DND-41 (cell line): ENCODE measurements at regions not wholly inside any gene's neighbourhood (a gene's known extent, or its start where the extent isn't known, plus 50 kb on each side); places are given as distances from the start of the nearest gene placed in this dataset.

Source experiments
- ATAC-seq: fragments of 200-7000 bp; cut with Tn5 transposase; 3 replicates; pipeline ENCODE4 v1.9.1; 2021; ENCODE audit warnings: low read depth; ENCODE audit not compliant: insufficient read depth
- DNase-seq: peaks from one replicate; pipeline ENCODE4 v3.0.0-alpha.2; 2020
- H2AFZ ChIP-seq: 2 replicates; pipeline ENCODE4 v1.6.0; 2012; ENCODE audit warnings: low read depth, low read length
- H3K27ac ChIP-seq: 2 replicates; pipeline ENCODE4 v1.5.1; 2012; ENCODE audit warnings: low read length, inconsistent platforms
- H3K27me3 ChIP-seq: fragments of 200-600 bp; sonication (generic); 2 replicates; pipeline ENCODE4 v1.6.0; 2012; ENCODE audit warnings: low read length, mild to moderate bottlenecking, inconsistent platforms; ENCODE audit not compliant: insufficient read depth, poor library complexity
- H3K36me3 ChIP-seq: 2 replicates; pipeline ENCODE4 v1.5.1; 2012; ENCODE audit warnings: low read length, inconsistent platforms; ENCODE audit not compliant: insufficient read depth
- H3K4me1 ChIP-seq: 2 replicates; pipeline ENCODE4 v1.5.1; 2012; ENCODE audit warnings: mild to moderate bottlenecking, low read length; ENCODE audit not compliant: insufficient read depth
- H3K4me2 ChIP-seq: 2 replicates; pipeline ENCODE4 v1.6.0; 2012; ENCODE audit warnings: mild to moderate bottlenecking, moderate library complexity, low read length, inconsistent platforms; ENCODE audit not compliant: insufficient read depth
- H3K4me3 ChIP-seq, 2 experiments: fragments of 200-600 bp in 1 of 2; shearing (Covaris generic) in 1 of 2; 2 replicates each; pipeline ENCODE4 v1.5.1; 2012 to 2016; ENCODE audit warnings: inconsistent platforms in 2 of 2, low read length in 2 of 2, mild to moderate bottlenecking in 2 of 2, low read depth in 1 of 2, moderate library complexity in 1 of 2
- H3K79me2 ChIP-seq: 2 replicates; pipeline ENCODE4 v1.6.0; 2012; ENCODE audit warnings: low read length, inconsistent platforms; ENCODE audit not compliant: insufficient read depth
- H3K9ac ChIP-seq: 2 replicates; pipeline ENCODE4 v1.6.0; 2012; ENCODE audit warnings: low read depth, mild to moderate bottlenecking, inconsistent platforms, low read length, moderate library complexity
- H3K9me3 ChIP-seq: 2 replicates; pipeline ENCODE4 v1.5.1; 2012; ENCODE audit warnings: low read length, moderate library complexity, mild to moderate bottlenecking, inconsistent platforms; ENCODE audit not compliant: insufficient read depth, severe bottlenecking
- H4K20me1 ChIP-seq: 2 replicates; pipeline ENCODE4 v1.6.0; 2012; ENCODE audit warnings: low read length; ENCODE audit not compliant: insufficient read depth
- EZH2 ChIP-seq: IDR thresholded peaks from 3 replicates; pipeline ENCODE4 v1.6.1; 2012; ENCODE audit warnings: borderline replicate concordance, low read depth, mild to moderate bottlenecking, moderate library complexity, low read length, inconsistent platforms; ENCODE audit not compliant: severe bottlenecking
- TF ChIP-seq, protein P1 (sequence below): IDR thresholded peaks from 2 replicates; pipeline ENCODE4 v1.5.1; 2012; ENCODE audit warnings: borderline replicate concordance, low read length, moderate library complexity, mild to moderate bottlenecking; ENCODE audit not compliant: poor library complexity, severe bottlenecking; ENCODE audit errors: extremely low read depth

GRCh38 chr4:66837279-66837922, 707.9 kb downstream of the CENPC start:
- TF ChIP-seq, protein P1, sequence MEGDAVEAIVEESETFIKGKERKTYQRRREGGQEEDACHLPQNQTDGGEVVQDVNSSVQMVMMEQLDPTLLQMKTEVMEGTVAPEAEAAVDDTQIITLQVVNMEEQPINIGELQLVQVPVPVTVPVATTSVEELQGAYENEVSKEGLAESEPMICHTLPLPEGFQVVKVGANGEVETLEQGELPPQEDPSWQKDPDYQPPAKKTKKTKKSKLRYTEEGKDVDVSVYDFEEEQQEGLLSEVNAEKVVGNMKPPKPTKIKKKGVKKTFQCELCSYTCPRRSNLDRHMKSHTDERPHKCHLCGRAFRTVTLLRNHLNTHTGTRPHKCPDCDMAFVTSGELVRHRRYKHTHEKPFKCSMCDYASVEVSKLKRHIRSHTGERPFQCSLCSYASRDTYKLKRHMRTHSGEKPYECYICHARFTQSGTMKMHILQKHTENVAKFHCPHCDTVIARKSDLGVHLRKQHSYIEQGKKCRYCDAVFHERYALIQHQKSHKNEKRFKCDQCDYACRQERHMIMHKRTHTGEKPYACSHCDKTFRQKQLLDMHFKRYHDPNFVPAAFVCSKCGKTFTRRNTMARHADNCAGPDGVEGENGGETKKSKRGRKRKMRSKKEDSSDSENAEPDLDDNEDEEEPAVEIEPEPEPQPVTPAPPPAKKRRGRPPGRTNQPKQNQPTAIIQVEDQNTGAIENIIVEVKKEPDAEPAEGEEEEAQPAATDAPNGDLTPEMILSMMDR, result no peak
- TF ChIP-seq EZH2, result no peak
- Histone ChIP-seq H3K27me3 (no peaks in the 10 kb centered on the region), H2AFZ (no peak overlapping the region), H3K4me1 (no peaks in the 10 kb centered on the region), H3K9me3 (peaks cover 2% of the 10 kb centered on the region), H3K36me3 (no peaks in the 10 kb centered on the region), H3K79me2 (no peaks in the 10 kb centered on the region), H3K4me2 (no peak overlapping the region), H4K20me1 (no peaks in the 10 kb centered on the region), H3K9ac (no peak overlapping the region), H3K27ac (no peak overlapping the region), H3K4me3 (no peak overlapping the region)
- DNase-seq, result no peak
- no peak for ATAC-seq

- H3K27ac ChIP-seq, result no peak overlapping the region
- no peak for ATAC-seq
- H2AFZ ChIP-seq, result no peak overlapping the region
- H3K9ac ChIP-seq, result no peak overlapping the region
- no peak for DNase-seq
- no peaks in the 10 kb centered on the region for H3K9me3 ChIP-seq
- H3K27me3 ChIP-seq, result no peaks in the 10 kb centered on the region
- H3K4me1 ChIP-seq, result no peaks in the 10 kb centered on the region
- H3K36me3 ChIP-seq, result no peaks in the 10 kb centered on the region
- TF ChIP-seq EZH2, result no peak
- TF ChIP-seq, protein P1, result no peak
- no peak overlapping the region for H3K4me3 ChIP-seq
- H4K20me1 ChIP-seq, result no peaks in the 10 kb centered on the region
- H3K4me2 ChIP-seq, result no peak overlapping the region
- no peaks in the 10 kb centered on the region for H3K79me2 ChIP-seq
Observed at GRCh38 chr4:66829310-66829709, 716.0 kb downstream of the CENPC start.

DNA sequence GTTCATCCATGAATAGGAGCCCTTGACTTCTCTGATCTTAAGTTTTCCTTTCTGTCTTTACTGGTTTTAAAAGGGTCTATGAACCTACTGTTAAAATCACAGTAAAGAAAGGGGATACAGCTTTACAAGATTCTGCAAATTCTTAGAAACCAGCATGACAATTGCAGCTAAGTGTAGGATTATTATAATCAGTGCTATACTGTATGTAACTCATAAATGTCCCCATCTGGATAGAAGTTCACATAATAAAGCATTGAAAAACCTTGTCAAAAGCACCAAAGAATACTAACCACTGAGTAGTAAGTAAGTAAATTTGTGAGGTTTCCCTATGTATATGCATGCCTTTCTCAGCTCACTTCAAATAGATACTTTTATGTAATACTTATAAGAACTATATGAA, 724.6 kb downstream of the CENPC start:
- H3K4me1 ChIP-seq, result no peaks in the 10 kb centered on the region
- H3K9ac ChIP-seq, result no peak overlapping the region
- no peaks in the 10 kb centered on the region for H3K36me3 ChIP-seq
- no peak overlapping the region for H3K4me3 ChIP-seq
- H3K4me2 ChIP-seq, result no peak overlapping the region
- H3K27me3 ChIP-seq, result no peaks in the 10 kb centered on the region
- H3K27ac ChIP-seq, result no peak overlapping the region
- H4K20me1 ChIP-seq, result no peaks in the 10 kb centered on the region
- ATAC-seq (no peak), DNase-seq (no peak)
- TF ChIP-seq, protein P1, result no peak
- no peak for TF ChIP-seq EZH2
- H3K9me3 ChIP-seq, result no peaks in the 10 kb centered on the region
- H3K79me2 ChIP-seq, result no peaks in the 10 kb centered on the region
- no peak overlapping the region for H2AFZ ChIP-seq
